Activated CD4-positive, alpha-beta T cell treated with anti-CD3 and anti-CD28 coated beads, Interleukin-2, amount 10 ng/mL, durations not matched to agents 24 days and 14 days (primary cell): ENCODE measurements at regions not wholly inside any gene's neighbourhood (a gene's known extent, or its start where the extent isn't known, plus 50 kb on each side); places are given as distances from the start of the nearest gene placed in this dataset.
A peak's percentile ranks its signal among the peaks of the same experiment; 100 is the strongest.

Experiments
- DNase-seq: peaks from one replicate; pipeline ENCODE4 v3.0.0; 2022
- H3K27ac Mint-ChIP-seq: one replicate; pipeline ENCODE4 v1.8.0; 2022; ENCODE audit warnings: mild to moderate bottlenecking, mixed read lengths
- H3K27me3 Mint-ChIP-seq: one replicate; pipeline ENCODE4 v1.8.0; 2022; ENCODE audit warnings: mixed read lengths
- H3K36me3 Mint-ChIP-seq: one replicate; pipeline ENCODE4 v1.8.0; 2022; ENCODE audit warnings: low read depth, mild to moderate bottlenecking, mixed read lengths
- H3K4me1 Mint-ChIP-seq: one replicate; pipeline ENCODE4 v1.8.0; 2021; ENCODE audit warnings: mixed read lengths
- H3K4me3 Mint-ChIP-seq: one replicate; pipeline ENCODE4 v1.8.0; 2022; ENCODE audit warnings: mild to moderate bottlenecking, moderate library complexity, mixed read lengths
- H3K9me3 Mint-ChIP-seq: one replicate; pipeline ENCODE4 v1.8.0; 2021; ENCODE audit warnings: mixed read lengths
- intact Hi-C: fragments of 100-400 bp; cut with micrococcal nuclease; formaldehyde crosslinking; loops from one replicate; pipeline ENCODE4 v1.15.1; 2023

DNA sequence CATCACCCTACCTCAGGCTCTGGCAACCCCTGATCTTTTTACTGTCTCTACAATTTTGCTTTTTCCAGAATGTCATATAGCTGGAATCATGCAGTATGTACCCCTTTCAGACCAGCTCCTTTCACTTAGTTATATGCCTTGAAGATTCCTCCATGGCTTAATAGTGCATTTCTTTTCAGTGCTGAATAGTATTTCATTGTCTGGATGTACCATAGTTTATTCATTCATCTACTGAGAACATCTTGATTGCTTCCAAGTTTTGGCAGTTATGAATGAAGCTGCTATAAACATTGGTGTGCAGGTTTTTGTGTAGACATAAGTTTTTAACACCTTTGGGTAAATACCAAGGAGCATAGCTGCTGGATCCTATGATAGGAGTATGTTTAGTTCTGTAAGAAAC is 50.8 kb upstream of the ANP32A start:
- H3K36me3 Mint-ChIP-seq = no peaks in the 10 kb centered on the region
- H3K4me1 Mint-ChIP-seq = peaks cover 7% of the 10 kb centered on the region
- intact Hi-C loops = no loop called here

DNA sequence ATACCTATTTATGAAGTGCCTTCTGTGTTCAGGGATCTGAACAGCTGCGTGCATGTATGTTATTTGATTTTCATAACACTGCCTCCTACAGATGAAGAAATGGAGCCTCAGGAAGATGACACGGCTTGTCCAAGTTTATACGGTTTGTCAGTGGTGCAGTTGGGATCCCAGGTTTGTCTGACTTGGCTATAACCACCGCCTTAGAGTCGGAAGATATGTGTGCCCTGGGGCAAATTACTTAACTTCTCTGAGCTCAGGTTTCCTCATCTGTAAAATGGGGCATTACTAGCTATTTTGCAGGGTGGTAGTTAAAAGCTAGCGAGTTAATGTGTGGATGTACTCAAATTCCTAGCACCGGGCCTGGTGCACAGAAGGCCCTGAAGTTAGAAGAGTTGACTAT is 54.1 kb upstream of the ANP32A start:
- intact Hi-C loops = loop anchor here (1.0 kb wide), 2 partner anchors 91 to 144 kb away; no protein-coding TSS in a partner anchor
- H3K36me3 Mint-ChIP-seq = no peaks in the 10 kb centered on the region

More for the DNA sequence above, 50.8 kb upstream of the ANP32A start:
- H3K4me3 Mint-ChIP-seq = no peak overlapping the region
- no peak overlapping the region for H3K27ac Mint-ChIP-seq
- peak; percentile 37 for DNase-seq
- H3K27me3 Mint-ChIP-seq = peaks cover 33% of the 10 kb centered on the region
- H3K9me3 Mint-ChIP-seq = no peaks in the 10 kb centered on the region

DNA sequence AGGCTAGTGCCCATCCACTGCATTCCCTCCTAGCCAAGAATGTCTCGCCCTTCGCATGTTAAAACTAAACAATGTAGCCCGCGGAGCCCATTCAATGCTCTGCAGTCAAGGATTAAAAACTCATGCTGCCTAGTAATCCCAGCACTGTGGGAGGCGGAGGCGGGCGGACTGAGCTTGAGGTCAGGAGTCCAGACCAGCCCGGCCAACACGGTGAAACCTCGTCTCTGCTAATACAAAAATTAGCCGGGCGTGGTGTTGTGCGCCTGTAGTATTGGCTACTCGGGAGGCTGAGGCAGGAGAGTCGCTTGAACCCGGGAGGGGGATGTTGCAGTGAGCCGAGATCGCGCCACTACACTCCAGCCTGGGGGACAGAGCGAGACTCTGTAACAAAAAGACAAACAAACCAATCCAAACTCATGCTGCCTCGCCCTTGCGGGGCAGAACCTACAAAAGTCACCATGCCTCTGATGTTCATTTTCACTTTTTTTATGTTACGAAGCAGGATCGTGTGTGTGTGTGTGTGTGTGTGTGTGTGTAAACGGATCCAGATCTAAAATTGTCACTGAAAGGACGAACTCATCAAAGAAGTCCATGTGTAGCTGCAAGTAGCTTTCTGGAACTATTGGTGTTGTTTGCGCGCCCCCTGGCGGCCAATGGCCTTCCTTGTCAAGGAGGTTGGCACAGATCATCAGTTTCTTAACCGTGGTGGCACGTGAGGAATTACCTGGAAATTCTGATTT is 54.8 kb upstream of the SPESP1 start:
- H3K4me1 Mint-ChIP-seq = peaks cover 7% of the 10 kb centered on the region
- intact Hi-C loops = loop anchor here (1.0 kb wide), 2 partner anchors 92 to 145 kb away; no protein-coding TSS in a partner anchor
- peaks cover 35% of the 10 kb centered on the region for H3K27me3 Mint-ChIP-seq
- H3K9me3 Mint-ChIP-seq = no peaks in the 10 kb centered on the region
- H3K36me3 Mint-ChIP-seq = no peaks in the 10 kb centered on the region
- H3K4me3 Mint-ChIP-seq = peak overlapping the region; percentile 53
- DNase-seq = peak; percentile 96
- no peak overlapping the region for H3K27ac Mint-ChIP-seq

More for the DNA sequence above, 54.1 kb upstream of the ANP32A start:
- peak; percentile 47 for DNase-seq
- Mint-ChIP-seq H3K4me1 (peaks cover 7% of the 10 kb centered on the region), H3K4me3 (no peak overlapping the region), H3K27ac (no peak overlapping the region), H3K27me3 (peaks cover 42% of the 10 kb centered on the region), H3K9me3 (no peaks in the 10 kb centered on the region)

DNA sequence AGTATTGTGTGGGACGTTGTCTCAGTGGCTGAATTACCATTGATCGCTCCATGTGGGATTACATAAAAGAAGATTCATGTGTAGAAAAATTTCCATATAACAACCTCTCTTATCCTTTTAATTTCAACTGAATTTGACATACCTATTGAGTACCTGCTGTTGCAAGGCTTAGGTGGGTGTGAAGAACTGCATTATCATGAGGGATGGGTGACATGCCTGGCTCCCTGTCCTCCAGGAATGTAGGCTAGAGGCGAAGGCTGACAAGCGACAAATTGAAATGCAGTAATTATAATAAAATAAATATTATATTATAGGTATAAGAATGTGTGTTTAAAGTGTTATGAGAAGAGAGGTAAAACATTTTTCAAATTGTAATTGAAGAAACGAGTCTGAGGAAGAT is 52.7 kb upstream of the SPESP1 start:
- H3K9me3 Mint-ChIP-seq = no peaks in the 10 kb centered on the region
- H3K27ac Mint-ChIP-seq = no peak overlapping the region
- H3K27me3 Mint-ChIP-seq = peaks cover 30% of the 10 kb centered on the region
- intact Hi-C loops = no loop called here
- no peaks in the 10 kb centered on the region for H3K36me3 Mint-ChIP-seq
- H3K4me3 Mint-ChIP-seq = no peak overlapping the region
- peak; percentile 32 for DNase-seq
- H3K4me1 Mint-ChIP-seq = peaks cover 7% of the 10 kb centered on the region

DNA sequence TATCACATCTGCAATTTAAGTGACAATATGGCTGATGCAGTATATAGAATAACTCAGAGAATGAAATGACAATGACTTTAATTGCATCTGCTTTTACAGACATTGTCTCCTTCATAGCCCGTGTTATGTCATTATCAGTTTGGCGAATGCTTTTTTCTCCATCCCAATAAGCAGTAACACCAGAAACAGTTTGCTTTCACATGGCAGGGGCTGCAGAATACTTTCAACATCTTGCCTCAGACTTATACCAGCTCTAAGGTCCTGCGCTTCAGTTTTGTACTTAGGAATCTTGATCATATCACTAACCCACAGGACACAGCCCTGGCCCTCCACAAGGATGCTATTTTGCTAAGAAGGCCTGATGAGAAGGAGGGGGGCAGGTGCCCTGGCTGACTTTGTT is 49.9 kb upstream of the SPESP1 start:
- Mint-ChIP-seq H3K27me3 (peaks cover 22% of the 10 kb centered on the region), H3K4me3 (no peak overlapping the region), H3K27ac (no peak overlapping the region), H3K36me3 (no peaks in the 10 kb centered on the region), H3K9me3 (no peaks in the 10 kb centered on the region), H3K4me1 (peaks cover 5% of the 10 kb centered on the region)
- intact Hi-C loops = no loop called here
- DNase-seq = peak; percentile 43
